HFFc6 (cell line): ENCODE measurements at regions not wholly inside any gene's neighbourhood (a gene's known extent, or its start where the extent isn't known, plus 50 kb on each side); places are given as distances from the start of the nearest gene placed in this dataset.

Source experiments
- DNase-seq: peaks from one replicate; pipeline ENCODE4 v3.0.0-alpha.2; 2018
- H3K27ac Mint-ChIP-seq: 2 replicates; pipeline ENCODE4 v1.8.0; 2020; ENCODE audit warnings: mild to moderate bottlenecking, mixed read lengths
- H3K27me3 Mint-ChIP-seq: 2 replicates; pipeline ENCODE4 v1.8.0; 2021; ENCODE audit warnings: mild to moderate bottlenecking, moderate library complexity, mixed read lengths; ENCODE audit not compliant: insufficient read depth
- H3K36me3 Mint-ChIP-seq: 2 replicates; pipeline ENCODE4 v1.8.0; 2021; ENCODE audit warnings: low read depth, mixed read lengths
- H3K4me1 Mint-ChIP-seq: 2 replicates; pipeline ENCODE4 v1.8.0; 2020; ENCODE audit warnings: low read depth, mixed read lengths
- H3K4me3 Mint-ChIP-seq: 2 replicates; pipeline ENCODE4 v1.8.0; 2020; ENCODE audit warnings: mild to moderate bottlenecking, moderate library complexity, mixed read lengths
- H3K9me3 Mint-ChIP-seq: 2 replicates; pipeline ENCODE4 v1.8.0; 2020; ENCODE audit warnings: mild to moderate bottlenecking, mixed read lengths
- TF ChIP-seq, protein P1 (sequence below): fragments of 200-600 bp; sonication (generic); IDR thresholded peaks from 2 replicates; pipeline ENCODE4 v1.5.0; 2021; ENCODE audit warnings: antibody characterized with exemption, mild to moderate bottlenecking

- no peaks in the 10 kb centered on the region for H3K9me3 Mint-ChIP-seq
- TF ChIP-seq, protein P1, sequence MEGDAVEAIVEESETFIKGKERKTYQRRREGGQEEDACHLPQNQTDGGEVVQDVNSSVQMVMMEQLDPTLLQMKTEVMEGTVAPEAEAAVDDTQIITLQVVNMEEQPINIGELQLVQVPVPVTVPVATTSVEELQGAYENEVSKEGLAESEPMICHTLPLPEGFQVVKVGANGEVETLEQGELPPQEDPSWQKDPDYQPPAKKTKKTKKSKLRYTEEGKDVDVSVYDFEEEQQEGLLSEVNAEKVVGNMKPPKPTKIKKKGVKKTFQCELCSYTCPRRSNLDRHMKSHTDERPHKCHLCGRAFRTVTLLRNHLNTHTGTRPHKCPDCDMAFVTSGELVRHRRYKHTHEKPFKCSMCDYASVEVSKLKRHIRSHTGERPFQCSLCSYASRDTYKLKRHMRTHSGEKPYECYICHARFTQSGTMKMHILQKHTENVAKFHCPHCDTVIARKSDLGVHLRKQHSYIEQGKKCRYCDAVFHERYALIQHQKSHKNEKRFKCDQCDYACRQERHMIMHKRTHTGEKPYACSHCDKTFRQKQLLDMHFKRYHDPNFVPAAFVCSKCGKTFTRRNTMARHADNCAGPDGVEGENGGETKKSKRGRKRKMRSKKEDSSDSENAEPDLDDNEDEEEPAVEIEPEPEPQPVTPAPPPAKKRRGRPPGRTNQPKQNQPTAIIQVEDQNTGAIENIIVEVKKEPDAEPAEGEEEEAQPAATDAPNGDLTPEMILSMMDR: no peak
- H3K4me3 Mint-ChIP-seq: no peak overlapping the region
- H3K27ac Mint-ChIP-seq: no peak overlapping the region
- no peaks in the 10 kb centered on the region for H3K36me3 Mint-ChIP-seq
- no peaks in the 10 kb centered on the region for H3K4me1 Mint-ChIP-seq
- DNase-seq: no peak
- peaks cover 31% of the 10 kb centered on the region for H3K27me3 Mint-ChIP-seq
Measured at GRCh38 chr15:77720173-77720572, 87.5 kb upstream of the LINGO1 start.

- H3K4me3 Mint-ChIP-seq: no peak overlapping the region
- H3K27ac Mint-ChIP-seq: no peak overlapping the region
- DNase-seq: no peak
- peaks cover 36% of the 10 kb centered on the region for H3K27me3 Mint-ChIP-seq
- H3K4me1 Mint-ChIP-seq: no peaks in the 10 kb centered on the region
- TF ChIP-seq, protein P1: no peak
- H3K9me3 Mint-ChIP-seq: no peaks in the 10 kb centered on the region
- no peaks in the 10 kb centered on the region for H3K36me3 Mint-ChIP-seq
Measured at GRCh38 chr15:77719450-77719849, 86.7 kb upstream of the LINGO1 start.

GRCh38 chr15:77717333-77717990 is 84.8 kb upstream of the LINGO1 start:
- TF ChIP-seq, protein P1: no peak
- no peak overlapping the region for H3K4me3 Mint-ChIP-seq
- H3K27ac Mint-ChIP-seq: no peak overlapping the region
- no peaks in the 10 kb centered on the region for H3K9me3 Mint-ChIP-seq
- no peaks in the 10 kb centered on the region for H3K36me3 Mint-ChIP-seq
- no peaks in the 10 kb centered on the region for H3K4me1 Mint-ChIP-seq
- no peak for DNase-seq
- H3K27me3 Mint-ChIP-seq: peaks cover 50% of the 10 kb centered on the region

DNA sequence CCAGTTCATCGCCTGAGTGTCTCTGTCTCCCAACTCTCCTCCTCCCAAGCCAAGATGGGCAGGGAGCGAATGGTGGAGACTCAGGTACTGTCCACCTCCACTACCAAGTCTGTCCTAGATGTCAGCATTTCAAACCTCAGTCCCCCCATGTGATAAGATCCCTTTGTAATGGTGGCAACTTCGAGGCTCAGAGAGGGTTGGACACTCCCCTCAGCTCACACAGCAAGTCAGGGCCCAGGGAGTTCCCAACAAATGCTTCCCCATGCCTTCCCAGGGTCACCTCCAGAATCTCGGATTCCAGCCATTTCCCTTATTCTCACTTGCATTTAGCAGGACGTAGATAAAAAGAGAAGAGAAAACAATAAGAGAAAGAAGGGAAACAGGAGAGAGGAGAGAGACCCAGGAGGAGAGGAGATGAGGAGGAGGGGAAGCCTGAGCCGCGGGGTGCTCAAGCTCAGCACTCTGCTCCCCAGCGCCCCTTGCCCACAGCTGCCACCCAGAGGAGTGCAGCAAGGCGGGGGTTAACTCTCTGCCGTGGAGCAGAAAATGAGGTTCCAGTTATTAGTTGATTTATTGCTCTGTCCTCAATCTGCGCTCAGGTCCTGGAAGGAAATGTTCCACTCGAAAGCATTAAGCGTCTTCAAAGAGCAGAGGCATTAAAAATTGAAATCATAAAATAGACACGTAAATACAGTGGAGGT is 84.1 kb upstream of the LINGO1 start:
- no peaks in the 10 kb centered on the region for H3K9me3 Mint-ChIP-seq
- H3K27me3 Mint-ChIP-seq: peaks cover 50% of the 10 kb centered on the region
- no peak overlapping the region for H3K4me3 Mint-ChIP-seq
- H3K27ac Mint-ChIP-seq: no peak overlapping the region
- no peaks in the 10 kb centered on the region for H3K36me3 Mint-ChIP-seq
- no peaks in the 10 kb centered on the region for H3K4me1 Mint-ChIP-seq
- no peak for DNase-seq
- TF ChIP-seq, protein P1: no peak

DNA sequence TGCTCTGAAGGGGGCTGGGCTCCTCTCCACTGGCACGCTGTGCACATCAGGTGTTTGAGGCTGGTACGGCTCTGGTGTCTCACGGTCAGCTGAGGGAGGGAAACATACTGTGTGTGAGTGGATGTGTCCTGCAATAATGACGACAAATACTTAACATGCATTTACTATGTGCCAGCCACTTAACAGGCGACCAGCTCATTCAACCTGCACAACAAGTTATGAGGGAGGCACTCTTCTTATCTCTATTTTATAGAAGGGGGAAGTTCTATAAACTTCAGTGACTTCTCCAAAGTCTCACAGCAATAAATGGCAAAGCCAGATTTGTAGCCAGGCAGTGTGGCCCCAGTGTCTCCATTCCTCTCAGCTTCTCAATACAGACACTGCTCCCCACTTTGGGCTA is 83.1 kb upstream of the LINGO1 start:
- H3K4me1 Mint-ChIP-seq: no peaks in the 10 kb centered on the region
- no peaks in the 10 kb centered on the region for H3K36me3 Mint-ChIP-seq
- peaks cover 53% of the 10 kb centered on the region for H3K27me3 Mint-ChIP-seq

More for the DNA sequence above, 83.1 kb upstream of the LINGO1 start:
- no peak for DNase-seq
- Mint-ChIP-seq H3K27ac (no peak overlapping the region), H3K9me3 (no peaks in the 10 kb centered on the region), H3K4me3 (no peak overlapping the region)
- TF ChIP-seq, protein P1: no peak
